ENCODE measurements at regions not wholly inside any gene's neighbourhood (a gene's known extent, or its start where the extent isn't known, plus 50 kb on each side); places are given as distances from the start of the nearest gene placed in this dataset.

DNA sequence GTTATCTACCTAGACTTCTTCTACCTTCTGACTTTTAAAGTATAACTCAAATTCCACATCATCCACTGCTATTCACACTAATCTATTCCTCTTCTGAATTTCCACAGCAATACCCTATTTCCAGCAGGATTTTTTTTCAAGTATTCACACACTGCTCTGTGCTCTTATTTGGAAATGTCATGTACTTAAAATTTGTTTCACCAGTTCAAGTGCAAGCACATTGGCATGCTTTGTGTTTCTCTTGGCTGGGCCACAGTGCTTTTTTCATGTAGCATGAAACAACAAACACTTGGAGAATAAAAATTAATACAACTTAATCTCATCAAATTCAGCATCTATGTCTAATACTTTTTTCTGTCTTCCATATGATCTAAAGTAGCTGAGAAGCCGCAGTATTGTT is 161.8 kb upstream of the PCDH18 start:
- Histone ChIP-seq H3K4me1 (ENCODE audit: control insufficient read depth in 4 of 4, insufficient read depth in 4 of 4, low read length in 3 of 4) (no peaks in the 10 kb centered on the region), H3K36me3 (ENCODE audit: control insufficient read depth in 4 of 4, insufficient read depth in 3 of 4, low read depth in 1 of 4, low read length in 3 of 4) (no peaks in the 10 kb centered on the region), H3K9me3 (ENCODE audit: control insufficient read depth in 4 of 4, low read length in 3 of 4) (no peaks in the 10 kb centered on the region), H3K27me3 (ENCODE audit: control insufficient read depth in 4 of 4, insufficient read depth in 4 of 4, low read length in 3 of 4) (no peaks in the 10 kb centered on the region), H3K9ac (ENCODE audit: low read depth in 1 of 2, low read length in 2 of 2) (no peak overlapping the region), H3K27ac (ENCODE audit: low read depth in 1 of 2, low read length in 2 of 2) (no peak overlapping the region), H3K4me3 (ENCODE audit: low read depth in 1 of 3, low read length in 3 of 3) (no peak overlapping the region)
- DNase-seq (ENCODE audit: low spot score), result no peak
- TF ChIP-seq YY1 (IDR thresholded peaks at IDR 0.05), result no peak
- TF ChIP-seq JUND (IDR thresholded peaks at IDR 0.05), result no peak
- no peak for TF ChIP-seq RXRA (IDR thresholded peaks at IDR 0.05)
- WGBS, result 90% methylated on average over 1 of the region's 1 CpG

DNA sequence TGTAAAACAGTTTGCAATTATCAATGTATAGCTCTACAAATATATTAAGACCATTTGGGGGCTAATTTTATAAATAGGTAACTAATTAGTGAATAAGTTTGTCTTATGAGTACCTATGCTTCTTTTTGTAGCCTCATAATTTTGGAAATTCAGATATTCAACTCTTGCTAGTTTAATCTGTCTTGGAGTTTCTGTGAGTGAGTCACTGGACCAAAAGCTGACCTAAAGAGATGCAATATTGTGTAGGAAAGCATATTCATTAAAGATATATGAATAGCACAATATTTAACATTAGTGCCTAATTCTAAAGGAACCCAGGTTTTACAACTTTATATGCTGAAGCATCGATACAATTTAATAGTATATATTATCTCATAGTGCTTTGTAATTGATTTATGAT is 161.3 kb upstream of the PCDH18 start:
- Histone ChIP-seq H3K27ac (ENCODE audit: low read depth in 1 of 2, low read length in 2 of 2) (no peak overlapping the region), H3K4me3 (ENCODE audit: low read depth in 1 of 3, low read length in 3 of 3) (no peak overlapping the region), H3K36me3 (ENCODE audit: control insufficient read depth in 4 of 4, insufficient read depth in 3 of 4, low read depth in 1 of 4, low read length in 3 of 4) (no peaks in the 10 kb centered on the region), H3K4me1 (ENCODE audit: control insufficient read depth in 4 of 4, insufficient read depth in 4 of 4, low read length in 3 of 4) (no peaks in the 10 kb centered on the region), H3K9ac (ENCODE audit: low read depth in 1 of 2, low read length in 2 of 2) (no peak overlapping the region), H3K27me3 (ENCODE audit: control insufficient read depth in 4 of 4, insufficient read depth in 4 of 4, low read length in 3 of 4) (no peaks in the 10 kb centered on the region), H3K9me3 (ENCODE audit: control insufficient read depth in 4 of 4, low read length in 3 of 4) (no peaks in the 10 kb centered on the region)
- 87% methylated on average over 1 of the region's 1 CpG for WGBS
- no peak for DNase-seq (ENCODE audit: low spot score)
- no peak for TF ChIP-seq HNF4G (IDR thresholded peaks at IDR 0.05)

DNA sequence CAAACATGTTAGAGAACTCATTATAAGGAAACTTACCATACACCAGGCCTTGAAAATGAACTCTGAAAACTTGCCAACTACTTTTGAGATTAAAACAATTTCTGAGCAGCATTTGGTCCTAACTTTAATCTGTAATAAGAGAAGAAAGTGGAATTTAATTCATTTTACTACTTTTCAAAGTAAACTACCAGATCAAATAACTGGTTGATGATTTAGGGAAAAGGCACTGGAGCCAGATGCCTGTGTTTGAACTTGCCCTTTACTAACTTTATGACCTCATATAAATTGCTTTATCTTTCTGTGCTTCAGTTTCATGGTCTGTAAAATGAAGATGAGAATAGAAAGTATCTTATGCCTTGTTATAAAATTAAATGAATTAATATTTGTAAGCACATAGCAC is 159.9 kb upstream of the PCDH18 start:
- no peak overlapping the region for H3K27ac ChIP-seq (ENCODE audit: low read depth in 1 of 2, low read length in 2 of 2)
- no peak for DNase-seq (ENCODE audit: low spot score)
- H3K9ac ChIP-seq (ENCODE audit: low read depth in 1 of 2, low read length in 2 of 2), result no peak overlapping the region
- no peaks in the 10 kb centered on the region for H3K4me1 ChIP-seq (ENCODE audit: control insufficient read depth in 4 of 4, insufficient read depth in 4 of 4, low read length in 3 of 4)
- no peak overlapping the region for H3K4me3 ChIP-seq (ENCODE audit: low read depth in 1 of 3, low read length in 3 of 3)
- no peaks in the 10 kb centered on the region for H3K9me3 ChIP-seq (ENCODE audit: control insufficient read depth in 4 of 4, low read length in 3 of 4)
- no peaks in the 10 kb centered on the region for H3K36me3 ChIP-seq (ENCODE audit: control insufficient read depth in 4 of 4, insufficient read depth in 3 of 4, low read depth in 1 of 4, low read length in 3 of 4)
- TF ChIP-seq, protein P1, sequence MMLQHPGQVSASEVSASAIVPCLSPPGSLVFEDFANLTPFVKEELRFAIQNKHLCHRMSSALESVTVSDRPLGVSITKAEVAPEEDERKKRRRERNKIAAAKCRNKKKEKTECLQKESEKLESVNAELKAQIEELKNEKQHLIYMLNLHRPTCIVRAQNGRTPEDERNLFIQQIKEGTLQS (IDR thresholded peaks at IDR 0.05), result no peak
- TF ChIP-seq TAF1 (conservative IDR thresholded peaks at IDR 0.05) (no peak), RXRA (IDR thresholded peaks at IDR 0.05) (no peak)
- H3K27me3 ChIP-seq (ENCODE audit: control insufficient read depth in 4 of 4, insufficient read depth in 4 of 4, low read length in 3 of 4), result no peaks in the 10 kb centered on the region

DNA sequence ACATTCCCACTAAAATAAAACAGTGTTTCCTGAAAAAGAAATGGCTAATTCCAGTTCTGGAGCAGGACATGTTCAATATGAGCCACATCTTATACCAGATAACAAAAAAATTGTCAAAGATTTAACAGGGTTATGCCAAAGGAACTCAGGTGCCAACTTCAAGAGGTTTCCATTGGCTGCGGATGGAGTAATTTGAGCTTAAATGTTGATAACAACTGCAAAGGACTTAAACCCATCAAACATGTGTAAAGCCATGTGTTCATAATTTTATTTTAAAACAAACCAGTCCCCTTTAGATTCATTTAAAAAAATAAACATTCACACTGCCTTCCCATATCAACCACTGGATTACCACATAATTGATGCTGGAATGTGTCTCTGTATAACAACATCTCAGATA is 156.4 kb upstream of the PCDH18 start:
- no peak for TF ChIP-seq RAD21 (IDR thresholded peaks at IDR 0.05)
- 94% methylated on average over 1 of the region's 1 CpG for WGBS
- Histone ChIP-seq H3K27me3 (ENCODE audit: control insufficient read depth in 4 of 4, insufficient read depth in 4 of 4, low read length in 3 of 4) (peaks cover 0 to 4% (median 0%) of the 10 kb centered on the region in 4 donors), H3K36me3 (ENCODE audit: control insufficient read depth in 4 of 4, insufficient read depth in 3 of 4, low read depth in 1 of 4, low read length in 3 of 4) (no peaks in the 10 kb centered on the region), H3K27ac (ENCODE audit: low read depth in 1 of 2, low read length in 2 of 2) (no peak overlapping the region), H3K4me1 (ENCODE audit: control insufficient read depth in 4 of 4, insufficient read depth in 4 of 4, low read length in 3 of 4) (no peaks in the 10 kb centered on the region), H3K9me3 (ENCODE audit: control insufficient read depth in 4 of 4, low read length in 3 of 4) (no peaks in the 10 kb centered on the region), H3K9ac (ENCODE audit: low read depth in 1 of 2, low read length in 2 of 2) (no peak overlapping the region), H3K4me3 (ENCODE audit: low read depth in 1 of 3, low read length in 3 of 3) (no peak overlapping the region)
- no peak for DNase-seq (ENCODE audit: low spot score)

DNA sequence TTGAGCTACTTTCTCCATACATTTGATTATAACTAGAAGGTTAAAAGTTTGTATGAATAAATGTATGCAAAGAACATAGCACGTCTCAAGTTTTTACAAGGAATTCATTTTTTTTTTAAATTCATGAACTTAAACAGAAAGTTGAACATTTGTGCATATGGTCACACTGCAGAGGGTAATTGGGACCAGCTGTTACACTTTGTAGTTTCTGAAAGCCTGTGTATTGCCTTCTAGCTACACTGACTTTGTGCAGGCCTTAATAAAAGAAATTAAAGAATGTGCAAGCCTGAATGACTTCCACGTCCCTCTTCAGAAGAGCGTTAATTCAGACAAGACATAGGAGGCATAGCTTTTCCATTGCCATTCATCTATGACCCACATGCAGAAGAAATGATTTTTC is 153.1 kb upstream of the PCDH18 start:
- H3K36me3 ChIP-seq (ENCODE audit: control insufficient read depth in 4 of 4, insufficient read depth in 3 of 4, low read depth in 1 of 4, low read length in 3 of 4), result no peaks in the 10 kb centered on the region
- WGBS, result 72% methylated on average over 3 of the region's 3 CpGs
- no peaks in the 10 kb centered on the region for H3K4me1 ChIP-seq (ENCODE audit: control insufficient read depth in 4 of 4, insufficient read depth in 4 of 4, low read length in 3 of 4)
- H3K9ac ChIP-seq (ENCODE audit: low read depth in 1 of 2, low read length in 2 of 2), result no peak overlapping the region
- peaks cover 0 to 4% (median 0%) of the 10 kb centered on the region in 4 donors for H3K27me3 ChIP-seq (ENCODE audit: control insufficient read depth in 4 of 4, insufficient read depth in 4 of 4, low read length in 3 of 4)
- H3K4me3 ChIP-seq (ENCODE audit: low read depth in 1 of 3, low read length in 3 of 3), result no peak overlapping the region
- no peak overlapping the region for H3K27ac ChIP-seq (ENCODE audit: low read depth in 1 of 2, low read length in 2 of 2)
- no peak for DNase-seq (ENCODE audit: low spot score)
- H3K9me3 ChIP-seq (ENCODE audit: control insufficient read depth in 4 of 4, low read length in 3 of 4), result no peaks in the 10 kb centered on the region
- TF ChIP-seq SP1 (IDR thresholded peaks at IDR 0.05) (no peak), RXRA (IDR thresholded peaks at IDR 0.05) (no peak), FOXA1 (IDR thresholded peaks at IDR 0.05) (no peak), EGR1 (IDR thresholded peaks at IDR 0.05; ENCODE audit: low read depth in 2 of 2) (no peak), HNF4A (conservative IDR thresholded peaks at IDR 0.05) (no peak), TAF1 (conservative IDR thresholded peaks at IDR 0.05) (no peak), JUND (IDR thresholded peaks at IDR 0.05) (no peak)
- TF ChIP-seq, protein P2, sequence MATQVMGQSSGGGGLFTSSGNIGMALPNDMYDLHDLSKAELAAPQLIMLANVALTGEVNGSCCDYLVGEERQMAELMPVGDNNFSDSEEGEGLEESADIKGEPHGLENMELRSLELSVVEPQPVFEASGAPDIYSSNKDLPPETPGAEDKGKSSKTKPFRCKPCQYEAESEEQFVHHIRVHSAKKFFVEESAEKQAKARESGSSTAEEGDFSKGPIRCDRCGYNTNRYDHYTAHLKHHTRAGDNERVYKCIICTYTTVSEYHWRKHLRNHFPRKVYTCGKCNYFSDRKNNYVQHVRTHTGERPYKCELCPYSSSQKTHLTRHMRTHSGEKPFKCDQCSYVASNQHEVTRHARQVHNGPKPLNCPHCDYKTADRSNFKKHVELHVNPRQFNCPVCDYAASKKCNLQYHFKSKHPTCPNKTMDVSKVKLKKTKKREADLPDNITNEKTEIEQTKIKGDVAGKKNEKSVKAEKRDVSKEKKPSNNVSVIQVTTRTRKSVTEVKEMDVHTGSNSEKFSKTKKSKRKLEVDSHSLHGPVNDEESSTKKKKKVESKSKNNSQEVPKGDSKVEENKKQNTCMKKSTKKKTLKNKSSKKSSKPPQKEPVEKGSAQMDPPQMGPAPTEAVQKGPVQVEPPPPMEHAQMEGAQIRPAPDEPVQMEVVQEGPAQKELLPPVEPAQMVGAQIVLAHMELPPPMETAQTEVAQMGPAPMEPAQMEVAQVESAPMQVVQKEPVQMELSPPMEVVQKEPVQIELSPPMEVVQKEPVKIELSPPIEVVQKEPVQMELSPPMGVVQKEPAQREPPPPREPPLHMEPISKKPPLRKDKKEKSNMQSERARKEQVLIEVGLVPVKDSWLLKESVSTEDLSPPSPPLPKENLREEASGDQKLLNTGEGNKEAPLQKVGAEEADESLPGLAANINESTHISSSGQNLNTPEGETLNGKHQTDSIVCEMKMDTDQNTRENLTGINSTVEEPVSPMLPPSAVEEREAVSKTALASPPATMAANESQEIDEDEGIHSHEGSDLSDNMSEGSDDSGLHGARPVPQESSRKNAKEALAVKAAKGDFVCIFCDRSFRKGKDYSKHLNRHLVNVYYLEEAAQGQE (IDR thresholded peaks at IDR 0.05), result no peak
- TF ChIP-seq, protein P1 (IDR thresholded peaks at IDR 0.05), result no peak
- TF ChIP-seq, protein P3, sequence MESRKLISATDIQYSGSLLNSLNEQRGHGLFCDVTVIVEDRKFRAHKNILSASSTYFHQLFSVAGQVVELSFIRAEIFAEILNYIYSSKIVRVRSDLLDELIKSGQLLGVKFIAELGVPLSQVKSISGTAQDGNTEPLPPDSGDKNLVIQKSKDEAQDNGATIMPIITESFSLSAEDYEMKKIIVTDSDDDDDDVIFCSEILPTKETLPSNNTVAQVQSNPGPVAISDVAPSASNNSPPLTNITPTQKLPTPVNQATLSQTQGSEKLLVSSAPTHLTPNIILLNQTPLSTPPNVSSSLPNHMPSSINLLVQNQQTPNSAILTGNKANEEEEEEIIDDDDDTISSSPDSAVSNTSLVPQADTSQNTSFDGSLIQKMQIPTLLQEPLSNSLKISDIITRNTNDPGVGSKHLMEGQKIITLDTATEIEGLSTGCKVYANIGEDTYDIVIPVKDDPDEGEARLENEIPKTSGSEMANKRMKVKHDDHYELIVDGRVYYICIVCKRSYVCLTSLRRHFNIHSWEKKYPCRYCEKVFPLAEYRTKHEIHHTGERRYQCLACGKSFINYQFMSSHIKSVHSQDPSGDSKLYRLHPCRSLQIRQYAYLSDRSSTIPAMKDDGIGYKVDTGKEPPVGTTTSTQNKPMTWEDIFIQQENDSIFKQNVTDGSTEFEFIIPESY (IDR thresholded peaks at IDR 0.05), result no peak
- TF ChIP-seq, protein P4, sequence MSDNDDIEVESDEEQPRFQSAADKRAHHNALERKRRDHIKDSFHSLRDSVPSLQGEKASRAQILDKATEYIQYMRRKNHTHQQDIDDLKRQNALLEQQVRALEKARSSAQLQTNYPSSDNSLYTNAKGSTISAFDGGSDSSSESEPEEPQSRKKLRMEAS (IDR thresholded peaks at IDR 0.05), result no peak

Data from liver (tissue), 7 donors.